HG03108 (cell line): ENCODE measurements at regions not wholly inside any gene's neighbourhood (a gene's known extent, or its start where the extent isn't known, plus 50 kb on each side); places are given as distances from the start of the nearest gene placed in this dataset.

ENCODE experiments used
- ATAC-seq: cut with Tn5 transposase; IDR thresholded peaks from one replicate; pipeline ENCODE4 v1.9.1; 2021; ENCODE audit warnings: moderate library complexity; ENCODE audit not compliant: unreplicated experiment

DNA sequence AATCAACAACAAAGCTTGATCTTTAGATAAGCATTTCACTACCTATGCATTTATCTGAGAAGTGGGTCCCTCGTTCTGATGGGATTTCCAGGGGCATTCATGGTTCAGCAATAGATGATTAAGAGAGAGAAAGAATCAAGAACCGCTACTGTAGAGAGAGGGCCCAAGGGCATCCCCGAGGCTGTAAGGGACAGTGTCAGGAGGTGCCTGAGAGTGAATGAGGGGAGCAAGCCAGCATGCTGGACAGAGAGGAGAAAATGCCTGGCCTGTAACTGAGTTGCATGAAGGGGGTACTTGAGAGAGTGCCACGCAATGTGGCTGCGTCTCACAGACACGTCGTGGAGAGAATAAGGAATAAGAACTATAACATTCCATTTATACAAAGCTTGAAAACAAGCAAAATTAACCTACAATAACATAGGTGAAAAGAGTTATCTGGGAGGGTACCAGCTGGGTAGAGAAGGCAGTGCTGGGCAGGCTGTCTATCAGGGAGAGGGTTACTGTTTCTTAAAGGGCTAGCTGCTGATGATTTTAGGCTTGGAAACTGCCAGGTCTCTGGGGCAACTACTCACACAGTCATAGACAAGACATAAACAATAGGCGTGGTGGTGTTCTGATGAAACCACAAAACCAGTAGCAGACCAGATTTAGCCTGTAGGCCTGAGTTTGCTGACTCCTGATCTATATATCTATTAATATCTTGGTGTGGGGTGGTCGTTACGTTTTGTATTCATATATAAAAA lies 374.6 kb upstream of the CFAP20DC start:
- ATAC-seq = no peak

DNA sequence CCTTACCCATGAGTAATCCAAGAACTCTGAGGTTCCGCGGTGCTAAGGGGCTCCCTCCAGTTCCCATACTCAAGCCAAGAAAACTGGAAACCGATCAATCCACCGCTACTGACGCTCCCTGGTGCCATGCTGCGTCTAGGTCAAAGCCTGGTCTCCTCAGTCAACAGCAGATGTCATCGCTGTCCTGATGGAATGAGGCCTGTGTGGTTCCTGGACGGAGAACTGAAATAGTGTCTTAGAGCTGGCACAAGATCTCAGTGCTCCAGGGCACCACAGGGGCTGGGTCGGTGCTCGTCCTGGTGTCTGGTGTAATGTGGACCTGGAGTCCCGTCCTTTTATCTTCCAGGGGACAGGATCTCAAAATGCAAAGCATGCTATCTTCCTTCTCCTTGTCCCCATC lies 373.9 kb upstream of the CFAP20DC start:
- ATAC-seq = no peak

DNA sequence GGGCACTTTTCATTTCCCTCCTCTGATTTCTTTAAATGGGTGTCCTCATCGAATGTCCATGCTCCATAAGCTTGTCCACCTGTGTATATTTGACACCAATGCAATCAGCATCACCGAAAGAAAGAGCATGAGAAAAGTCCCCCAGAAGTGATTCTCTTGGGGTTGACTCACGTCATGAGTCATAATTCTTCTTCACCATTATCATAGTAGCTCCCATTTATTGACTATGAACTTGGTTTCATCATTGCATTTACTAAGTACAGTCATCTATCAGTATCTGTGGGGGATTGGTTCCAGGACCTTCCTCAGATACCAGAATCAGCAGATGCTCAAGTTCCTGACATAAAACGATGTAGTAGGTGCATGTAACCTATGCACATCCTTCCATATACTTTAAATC lies 372.5 kb upstream of the CFAP20DC start:
- ATAC-seq = no peak

DNA sequence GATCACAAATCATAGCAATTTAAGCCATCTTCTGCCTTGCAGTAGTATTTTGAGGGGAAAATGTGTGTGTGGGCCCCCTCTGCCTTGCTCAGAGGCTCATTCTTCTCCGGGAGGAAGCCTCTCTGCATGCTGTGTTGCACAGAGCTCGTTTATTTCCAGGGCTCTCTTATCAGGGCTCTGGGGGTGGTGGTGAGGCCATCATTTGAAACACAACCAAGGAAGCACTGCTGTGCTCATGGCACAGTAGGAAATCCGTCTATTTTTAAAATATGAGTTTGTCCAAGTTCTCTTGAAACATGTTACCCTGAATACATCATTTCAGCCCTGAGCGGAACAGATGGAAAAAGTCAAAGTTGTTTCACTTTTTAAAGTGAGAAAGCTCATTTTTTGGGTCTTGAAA lies 369.0 kb upstream of the CFAP20DC start:
- no peak for ATAC-seq

DNA sequence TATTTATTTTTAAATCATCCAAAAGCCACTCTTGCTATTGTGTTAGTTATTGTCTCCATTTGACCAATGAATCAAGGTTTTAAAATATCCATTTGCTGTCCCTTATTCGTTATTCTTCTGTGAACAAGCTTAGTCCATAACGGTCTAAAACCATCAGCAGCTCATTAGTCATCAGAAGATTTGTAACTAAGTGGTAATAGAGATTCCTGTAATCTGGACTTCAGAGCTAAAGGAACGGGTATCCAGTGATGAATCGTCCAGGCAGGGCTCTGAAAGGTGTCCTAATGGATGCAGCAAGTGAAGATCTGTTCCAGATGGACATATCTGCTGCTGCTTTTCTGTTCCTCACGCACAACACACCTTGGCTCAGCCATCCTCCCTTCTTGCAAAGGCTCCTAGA lies 362.7 kb upstream of the CFAP20DC start:
- ATAC-seq = no peak

DNA sequence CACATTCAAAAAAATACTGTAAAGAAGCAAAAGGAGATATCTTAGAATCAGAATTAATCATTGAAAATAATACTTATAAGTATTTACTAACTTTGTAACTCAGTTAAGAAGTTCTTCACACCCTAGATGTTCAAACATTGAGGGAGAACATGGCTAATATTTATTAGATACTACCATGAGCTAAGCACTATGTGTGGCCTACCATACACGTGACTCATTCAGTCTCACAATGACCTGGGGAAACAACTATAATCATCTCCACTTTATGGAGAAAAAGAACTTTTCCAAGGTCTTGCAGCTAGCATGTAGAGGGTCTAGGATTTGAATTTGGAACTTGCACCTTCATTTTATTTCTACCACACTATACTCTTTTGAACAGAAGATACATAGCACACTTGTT lies 361.9 kb upstream of the CFAP20DC start:
- no peak for ATAC-seq

DNA sequence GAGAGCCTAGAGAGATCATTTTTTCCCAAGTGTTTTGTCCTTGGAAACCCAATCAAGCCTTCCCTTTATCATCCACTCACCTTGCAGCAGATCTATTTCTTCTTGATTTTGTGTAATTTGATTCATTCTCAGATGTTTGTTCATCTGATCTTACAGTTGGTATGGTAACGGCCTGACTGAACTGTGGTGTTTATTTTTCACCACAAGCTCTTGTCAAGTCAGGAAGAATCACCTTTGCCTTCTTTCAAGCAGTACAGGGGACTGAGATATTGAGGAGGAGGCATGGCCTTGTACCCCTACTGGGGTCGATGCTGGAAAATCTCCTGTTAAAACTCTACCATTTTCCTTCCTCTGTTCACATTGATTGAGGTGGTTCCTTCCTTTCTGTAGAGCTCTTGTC lies 361.4 kb upstream of the CFAP20DC start:
- no peak for ATAC-seq

DNA sequence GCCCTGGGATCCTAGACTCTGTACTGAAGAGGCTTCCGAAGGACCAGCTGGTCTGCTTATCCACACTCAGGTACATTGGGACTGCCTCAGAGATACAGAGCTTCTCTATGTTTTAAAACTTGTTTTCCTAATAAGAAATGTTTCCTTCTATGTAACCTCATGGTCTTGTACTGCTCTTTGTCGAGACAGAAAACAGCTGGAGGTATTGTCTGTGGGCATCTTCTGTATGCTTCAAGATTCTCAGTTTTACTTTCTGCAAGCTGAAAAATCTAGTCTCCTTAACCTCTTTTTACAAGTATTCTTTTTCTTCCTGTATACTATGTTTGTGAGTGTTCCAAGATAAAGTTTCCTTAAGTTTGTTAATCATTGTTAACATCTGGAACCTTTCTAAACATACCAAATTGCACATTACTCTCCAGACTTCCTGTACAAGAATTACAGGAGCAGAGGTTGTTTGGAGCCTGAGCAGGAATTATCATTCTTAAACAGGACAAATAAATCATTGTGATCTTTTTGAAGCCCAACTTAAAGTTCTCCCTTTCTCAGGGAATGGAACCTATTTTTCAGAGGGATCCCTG lies 358.3 kb upstream of the CFAP20DC start:
- ATAC-seq = peak; percentile 43

DNA sequence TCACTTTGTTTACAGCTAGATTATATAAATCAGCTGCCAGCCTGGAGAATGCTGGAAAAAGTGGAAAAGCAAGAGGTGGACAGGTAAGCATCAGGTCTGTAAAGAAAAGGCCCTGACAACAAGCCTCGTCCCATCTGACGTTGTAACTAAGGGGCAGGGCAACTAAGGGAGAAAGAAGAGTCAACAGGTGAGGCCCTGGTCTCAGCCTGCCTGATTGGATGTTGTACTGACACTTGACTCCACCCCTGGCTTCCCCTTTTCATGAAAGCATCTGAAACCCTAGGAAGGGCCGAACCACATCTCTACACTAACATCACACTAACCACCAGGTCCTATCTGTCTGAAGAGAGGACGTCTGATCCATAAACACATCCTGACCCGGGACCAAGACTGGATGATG lies 357.6 kb upstream of the CFAP20DC start:
- ATAC-seq = no peak

DNA sequence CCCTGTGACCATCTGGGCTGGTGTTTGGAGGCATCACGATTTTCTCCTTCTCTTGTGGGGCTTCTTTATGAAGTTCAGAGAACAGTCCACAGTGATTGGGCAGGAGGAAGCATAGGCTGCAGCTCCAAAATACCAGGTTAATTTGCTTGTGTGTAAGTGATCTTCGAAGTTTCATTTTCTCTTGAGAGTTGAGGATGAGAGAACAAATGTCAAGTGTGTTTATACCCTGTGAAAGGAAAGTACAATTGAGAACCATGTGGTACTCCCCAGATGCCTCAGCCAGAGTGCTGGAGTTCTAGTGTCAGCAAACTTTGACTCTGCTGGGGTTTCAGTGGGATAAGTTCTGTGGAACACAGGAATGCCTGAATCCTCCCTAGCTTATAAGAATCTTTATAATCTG lies 357.1 kb upstream of the CFAP20DC start:
- ATAC-seq = peak; percentile 81

DNA sequence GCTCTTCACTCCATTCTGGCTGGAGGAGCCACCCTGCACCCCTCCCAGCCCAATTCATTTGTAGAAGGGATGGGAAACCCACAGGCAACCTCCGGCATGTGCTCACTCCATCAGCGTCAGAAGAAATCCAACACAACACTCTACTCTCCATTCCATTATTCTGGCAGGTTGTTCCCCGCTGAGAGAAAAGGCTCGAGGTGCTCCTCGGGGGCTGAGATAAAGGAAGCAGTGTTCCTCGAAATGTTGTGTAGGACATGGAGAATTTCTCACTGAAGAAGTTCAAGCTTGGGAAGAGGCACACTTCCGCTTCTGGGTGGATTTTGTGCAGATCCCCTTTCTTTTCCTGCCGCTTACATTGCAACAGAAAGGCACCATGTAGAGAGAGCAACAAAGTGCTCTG lies 355.0 kb upstream of the CFAP20DC start:
- ATAC-seq = no peak

DNA sequence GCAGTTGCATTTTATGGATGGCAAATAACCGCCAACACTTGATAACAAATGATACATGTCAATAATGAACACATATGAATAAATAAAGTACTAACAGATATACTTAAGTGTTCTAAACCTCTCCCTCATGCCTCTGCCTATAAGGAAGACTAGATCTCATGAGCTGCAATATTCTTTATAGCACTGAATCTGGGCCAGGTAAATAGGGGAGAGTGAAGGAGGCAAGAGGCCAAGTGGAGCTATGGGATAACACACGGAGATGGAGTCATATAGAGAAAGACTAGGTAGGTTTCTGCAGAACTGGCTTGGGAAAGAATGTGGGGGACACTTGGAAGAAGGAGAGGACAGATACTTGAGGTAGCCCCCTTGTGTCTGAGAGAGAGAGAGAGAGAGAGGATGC lies 354.2 kb upstream of the CFAP20DC start:
- ATAC-seq = no peak

DNA sequence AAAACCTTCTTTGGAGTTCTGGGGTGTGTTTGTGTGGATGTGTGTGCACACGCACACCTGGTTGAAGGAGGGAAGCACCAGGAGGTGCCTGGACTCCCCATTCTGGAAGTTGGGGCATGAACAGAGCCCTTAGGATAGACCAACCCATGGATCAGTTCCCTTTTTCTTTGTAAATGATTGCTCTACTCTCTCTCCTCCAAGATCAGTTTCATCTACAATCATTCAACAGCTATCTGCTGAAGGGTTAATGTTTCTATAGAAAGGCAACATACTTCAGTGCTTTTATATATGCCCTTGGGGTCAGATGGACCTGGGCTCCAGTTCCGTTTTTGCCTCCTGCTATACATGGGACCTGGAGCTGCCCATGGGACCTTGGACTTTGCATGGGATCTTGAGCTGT lies 352.1 kb upstream of the CFAP20DC start:
- no peak for ATAC-seq

DNA sequence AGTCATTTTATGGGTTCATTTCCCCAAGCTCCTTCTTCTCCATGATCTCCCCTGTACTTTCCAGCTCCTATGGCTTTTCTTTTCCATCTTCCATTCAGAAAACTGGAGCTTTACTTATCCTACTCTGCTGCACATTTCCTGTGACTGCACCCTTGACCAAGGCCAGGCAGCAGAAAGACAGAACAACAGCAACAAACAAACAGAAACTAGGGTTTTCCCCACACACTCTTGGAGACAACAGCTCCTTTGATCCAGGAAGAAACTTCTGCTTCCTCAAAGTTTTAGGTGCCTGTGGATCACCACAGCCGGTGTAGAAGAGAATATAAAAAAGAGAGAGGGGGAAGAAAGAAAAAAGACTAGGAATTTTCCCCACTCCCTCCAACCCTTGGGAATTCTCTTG lies 342.3 kb upstream of the CFAP20DC start:
- ATAC-seq = no peak

DNA sequence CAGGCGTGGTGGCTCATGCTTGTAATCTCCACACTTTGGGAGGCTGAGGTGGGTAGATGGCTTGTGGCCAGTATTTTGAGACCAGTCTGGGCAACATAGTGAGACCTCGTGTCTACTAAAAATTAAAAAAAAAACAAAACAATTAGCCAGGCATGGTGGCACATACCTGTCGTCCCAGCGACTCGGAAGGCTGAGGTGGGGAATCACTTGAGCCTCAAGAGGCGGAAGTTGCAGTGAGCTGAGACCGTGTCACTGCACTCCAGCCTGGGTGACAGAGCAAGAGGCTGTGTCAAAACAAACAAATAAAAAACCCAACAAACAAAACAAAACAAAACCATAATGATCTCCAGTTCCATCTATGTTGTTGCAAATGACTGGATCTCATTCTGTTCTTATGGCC lies 341.3 kb upstream of the CFAP20DC start:
- ATAC-seq = no peak

DNA sequence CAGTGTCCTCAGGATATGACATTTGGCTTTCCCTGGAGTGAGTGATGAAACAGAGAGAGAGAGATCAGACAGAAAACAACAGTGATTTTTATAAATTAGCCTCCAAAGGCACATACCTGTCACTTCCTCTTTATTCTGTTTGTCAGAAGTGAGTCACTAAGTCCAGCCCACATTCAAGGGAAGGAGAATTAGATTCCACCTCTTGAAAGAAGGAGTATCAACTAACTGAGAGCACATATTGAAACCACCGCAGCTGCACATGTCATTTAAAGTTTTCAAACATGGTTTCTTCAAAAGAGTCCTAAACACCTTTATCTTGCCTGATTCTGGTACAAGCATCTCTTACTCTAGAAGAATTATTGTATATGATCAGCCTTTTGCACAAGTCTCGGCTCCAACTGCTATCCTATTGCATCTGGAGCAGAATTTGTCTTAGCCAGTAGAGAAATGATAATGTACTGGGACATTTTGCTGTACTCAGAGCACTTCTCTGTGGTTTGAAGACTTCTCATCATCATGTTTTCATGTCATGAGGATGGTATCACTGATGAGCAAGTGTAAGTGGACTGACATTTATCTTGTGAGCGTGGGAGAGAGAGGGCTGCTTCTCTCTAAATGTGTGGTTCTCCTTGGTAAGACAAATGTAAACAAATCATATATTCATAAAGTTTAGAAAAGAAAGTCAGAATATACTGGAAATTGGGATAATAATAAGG lies 338.9 kb upstream of the CFAP20DC start:
- no peak for ATAC-seq

DNA sequence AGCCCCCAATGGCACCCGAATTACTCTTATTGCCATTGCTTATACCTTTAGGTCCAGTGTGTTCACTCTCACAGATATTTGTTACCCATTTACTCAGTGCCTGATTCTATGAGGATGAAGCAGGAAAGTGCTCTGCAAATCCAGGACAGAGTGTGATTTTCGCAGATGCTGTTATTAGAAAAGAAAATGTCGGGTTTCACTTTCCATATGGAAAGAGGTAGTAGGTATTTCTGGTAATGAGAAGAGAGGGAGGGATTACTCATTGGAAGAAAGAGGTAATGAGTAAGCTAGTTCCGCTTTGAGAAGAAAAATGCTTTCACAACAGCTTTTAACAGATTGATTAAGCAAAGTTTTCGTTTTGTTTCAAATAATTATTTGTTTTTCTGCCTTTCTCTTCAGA lies 336.3 kb upstream of the CFAP20DC start:
- peak; percentile 73 for ATAC-seq

DNA sequence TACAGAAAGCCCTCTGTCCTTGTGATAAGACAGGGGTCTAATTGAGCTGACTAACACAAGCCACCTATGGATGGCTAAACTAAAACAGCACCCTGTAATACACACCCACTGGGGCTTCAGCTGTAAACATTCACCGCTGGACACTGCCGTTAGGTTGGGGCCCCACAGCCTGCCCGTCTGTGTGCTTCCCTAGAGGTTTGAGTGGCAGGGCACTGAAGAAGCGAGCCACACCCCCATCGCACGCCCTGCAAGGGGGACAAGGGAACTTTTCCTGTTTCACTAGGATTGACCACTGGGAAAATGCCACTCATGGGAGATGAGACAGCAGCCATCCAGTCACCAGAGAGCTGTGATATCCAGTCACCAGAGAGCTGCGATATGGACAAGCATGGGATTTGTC lies 335.7 kb upstream of the CFAP20DC start:
- ATAC-seq = no peak

DNA sequence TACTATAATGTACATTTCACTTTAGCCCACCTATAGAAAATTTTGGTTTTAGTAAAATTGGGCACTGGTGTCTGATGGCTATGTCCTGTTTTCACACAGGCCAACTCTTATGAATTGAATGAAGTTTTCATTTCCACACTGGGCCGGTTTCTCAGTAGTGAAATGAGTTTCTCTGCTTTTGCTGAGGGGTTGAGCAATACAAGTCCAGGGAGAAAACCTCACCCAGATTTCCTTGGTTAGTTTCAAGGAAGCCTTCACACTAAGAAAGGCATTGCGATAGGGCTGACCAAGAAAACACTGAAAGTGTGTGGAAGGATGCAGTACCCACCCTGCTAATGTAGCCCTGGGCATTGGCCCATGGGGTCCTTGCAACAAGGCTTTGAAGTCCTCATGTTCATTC lies 331.5 kb upstream of the CFAP20DC start:
- ATAC-seq = peak; percentile 65

DNA sequence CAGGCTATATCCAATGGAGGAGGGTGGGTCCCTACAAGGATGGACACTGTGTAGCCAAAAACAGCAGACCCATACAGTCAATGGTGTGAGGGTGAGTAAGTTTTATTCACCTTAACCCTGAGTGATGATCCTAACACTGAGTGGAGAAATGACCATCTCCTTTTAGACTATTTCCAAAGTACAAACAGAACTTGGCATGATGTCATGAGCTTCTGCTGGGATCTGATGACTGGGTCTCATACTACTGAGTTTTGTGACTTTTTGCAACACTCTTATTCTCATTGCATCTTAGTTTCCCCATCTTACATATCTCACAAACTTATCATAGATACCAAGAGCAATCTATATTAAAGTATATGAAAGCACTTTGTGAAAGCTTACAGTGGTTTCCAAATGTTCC lies 330.3 kb upstream of the CFAP20DC start:
- ATAC-seq = no peak

DNA sequence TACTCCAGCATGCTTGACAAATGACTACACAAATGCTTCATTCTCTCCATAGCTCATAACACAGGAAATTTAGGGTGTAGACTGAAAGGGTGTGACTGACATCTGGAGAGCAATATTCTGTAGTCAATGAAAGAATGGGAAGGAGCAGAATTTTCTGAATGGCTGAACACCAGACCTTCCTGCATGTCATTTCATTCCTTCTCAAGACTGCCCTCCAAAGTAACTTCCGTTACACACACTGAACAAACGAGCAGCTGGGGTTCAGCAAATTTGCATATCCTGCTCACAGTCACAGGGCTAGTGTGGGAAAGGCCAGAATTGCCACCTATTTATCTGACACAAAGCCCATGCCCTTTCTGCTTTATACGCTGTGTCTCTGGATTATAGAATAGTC lies 325.0 kb upstream of the CFAP20DC start:
- peak; percentile 100 for ATAC-seq

DNA sequence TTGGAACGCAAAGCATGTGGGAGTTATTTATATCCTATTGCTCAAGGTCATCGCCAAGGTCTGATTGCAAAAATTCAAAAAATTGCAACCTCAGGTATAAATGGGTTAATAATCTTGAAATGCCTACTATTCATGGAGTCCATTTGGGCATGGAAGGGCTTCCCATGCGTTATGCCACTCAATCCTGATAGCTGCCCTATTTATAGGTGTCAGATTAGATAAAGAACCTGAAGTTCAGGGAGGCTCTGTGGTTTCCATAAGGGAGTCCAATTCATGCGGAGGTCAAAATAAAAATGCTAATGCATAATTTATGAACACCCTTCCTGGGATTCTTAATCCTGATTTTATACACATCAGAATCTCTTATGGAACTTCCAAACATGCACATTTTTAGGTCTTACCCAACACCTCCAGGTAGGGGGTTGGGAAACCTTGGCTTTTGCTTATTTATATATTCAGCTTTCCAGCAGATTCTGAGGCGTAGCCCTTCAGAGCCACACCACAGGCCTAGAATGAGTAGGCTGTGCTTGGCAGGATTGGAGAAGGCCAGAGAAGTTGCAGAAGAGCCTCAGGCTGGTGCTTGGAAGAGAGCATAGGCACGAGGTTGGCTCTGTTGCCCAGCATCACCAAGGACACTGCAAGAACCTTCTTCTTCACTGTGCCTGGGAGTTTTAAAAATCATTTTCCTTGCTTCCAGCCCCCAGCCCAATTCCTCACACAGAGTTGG lies 324.4 kb upstream of the CFAP20DC start:
- no peak for ATAC-seq
